ENCODE measurements at regions not wholly inside any gene's neighbourhood (a gene's known extent, or its start where the extent isn't known, plus 50 kb on each side); places are given as distances from the start of the nearest gene placed in this dataset.

- TF ChIP-seq OSR1 (CRISPR knock-in tag; IDR thresholded peaks at IDR 0.05) (no peak), ZNF8 (CRISPR knock-in tag; IDR thresholded peaks at IDR 0.05) (no peak), ZNF70 (CRISPR knock-in tag; IDR thresholded peaks at IDR 0.05) (no peak), RARB (CRISPR knock-in tag; IDR thresholded peaks at IDR 0.05) (no peak)
- TF ChIP-seq, protein P1, sequence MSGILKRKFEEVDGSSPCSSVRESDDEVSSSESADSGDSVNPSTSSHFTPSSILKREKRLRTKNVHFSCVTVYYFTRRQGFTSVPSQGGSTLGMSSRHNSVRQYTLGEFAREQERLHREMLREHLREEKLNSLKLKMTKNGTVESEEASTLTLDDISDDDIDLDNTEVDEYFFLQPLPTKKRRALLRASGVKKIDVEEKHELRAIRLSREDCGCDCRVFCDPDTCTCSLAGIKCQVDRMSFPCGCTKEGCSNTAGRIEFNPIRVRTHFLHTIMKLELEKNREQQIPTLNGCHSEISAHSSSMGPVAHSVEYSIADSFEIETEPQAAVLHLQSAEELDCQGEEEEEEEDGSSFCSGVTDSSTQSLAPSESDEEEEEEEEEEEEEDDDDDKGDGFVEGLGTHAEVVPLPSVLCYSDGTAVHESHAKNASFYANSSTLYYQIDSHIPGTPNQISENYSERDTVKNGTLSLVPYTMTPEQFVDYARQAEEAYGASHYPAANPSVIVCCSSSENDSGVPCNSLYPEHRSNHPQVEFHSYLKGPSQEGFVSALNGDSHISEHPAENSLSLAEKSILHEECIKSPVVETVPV (CRISPR knock-in tag; IDR thresholded peaks at IDR 0.05), result no peak
- ATAC-seq, result no peak
Measured at GRCh38 chr15:25226360-25226759, 212.5 kb downstream of the UBE3A start.

DNA sequence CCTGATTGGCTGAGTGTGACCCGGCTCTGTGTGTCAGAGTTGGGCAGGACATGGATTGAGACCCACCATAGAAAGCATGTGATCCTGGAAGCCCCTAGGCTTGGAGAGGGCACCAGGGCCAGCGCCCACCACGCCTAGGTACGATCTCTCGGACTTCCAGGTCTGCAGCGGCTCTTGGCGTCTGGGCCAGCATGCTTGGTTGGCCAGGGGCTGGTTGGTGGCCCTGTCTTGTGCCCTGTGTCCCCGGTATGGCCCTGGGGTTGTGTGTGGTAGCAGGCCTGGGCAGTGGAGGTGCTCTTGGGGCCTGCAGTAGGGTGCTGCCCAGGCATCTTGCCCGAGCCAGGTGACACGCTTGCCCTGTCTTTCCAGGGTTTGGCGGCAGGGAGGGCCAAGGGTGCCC, 210.6 kb downstream of the UBE3A start:
- ATAC-seq, result no peak
- no peak for TF ChIP-seq GLIS3 (CRISPR knock-in tag; IDR thresholded peaks at IDR 0.05)
- no peak for TF ChIP-seq POU6F1 (CRISPR knock-in tag; IDR thresholded peaks at IDR 0.05; ENCODE audit: borderline replicate concordance, low read depth)
- TF ChIP-seq TOX (CRISPR knock-in tag; IDR thresholded peaks at IDR 0.05; ENCODE audit: borderline replicate concordance), result no peak
- TF ChIP-seq BACH2 (CRISPR knock-in tag; IDR thresholded peaks at IDR 0.05; ENCODE audit: borderline replicate concordance), result no peak
- no peak for TF ChIP-seq ISL1 (CRISPR knock-in tag; IDR thresholded peaks at IDR 0.05)
- TF ChIP-seq ESRRG (CRISPR knock-in tag; IDR thresholded peaks at IDR 0.05), result no peak
- TF ChIP-seq PATZ1 (CRISPR knock-in tag; IDR thresholded peaks at IDR 0.05; ENCODE audit: borderline replicate concordance), result no peak
- TF ChIP-seq SNAI2 (CRISPR knock-in tag; IDR thresholded peaks at IDR 0.05), result no peak
- TF ChIP-seq TCF4 (CRISPR knock-in tag; IDR thresholded peaks at IDR 0.05; ENCODE audit: borderline replicate concordance), result no peak
- TF ChIP-seq OSR1 (CRISPR knock-in tag; IDR thresholded peaks at IDR 0.05), result no peak
- TF ChIP-seq PPARA (CRISPR knock-in tag; IDR thresholded peaks at IDR 0.05; ENCODE audit: borderline replicate concordance), result no peak
- TF ChIP-seq ZFP30 (CRISPR knock-in tag; IDR thresholded peaks at IDR 0.05), result no peak
- no peak for TF ChIP-seq ZNF8 (CRISPR knock-in tag; IDR thresholded peaks at IDR 0.05)
- TF ChIP-seq ARNTL (CRISPR knock-in tag; IDR thresholded peaks at IDR 0.05; ENCODE audit: borderline replicate concordance, low read depth), result no peak
- TF ChIP-seq, protein P2, sequence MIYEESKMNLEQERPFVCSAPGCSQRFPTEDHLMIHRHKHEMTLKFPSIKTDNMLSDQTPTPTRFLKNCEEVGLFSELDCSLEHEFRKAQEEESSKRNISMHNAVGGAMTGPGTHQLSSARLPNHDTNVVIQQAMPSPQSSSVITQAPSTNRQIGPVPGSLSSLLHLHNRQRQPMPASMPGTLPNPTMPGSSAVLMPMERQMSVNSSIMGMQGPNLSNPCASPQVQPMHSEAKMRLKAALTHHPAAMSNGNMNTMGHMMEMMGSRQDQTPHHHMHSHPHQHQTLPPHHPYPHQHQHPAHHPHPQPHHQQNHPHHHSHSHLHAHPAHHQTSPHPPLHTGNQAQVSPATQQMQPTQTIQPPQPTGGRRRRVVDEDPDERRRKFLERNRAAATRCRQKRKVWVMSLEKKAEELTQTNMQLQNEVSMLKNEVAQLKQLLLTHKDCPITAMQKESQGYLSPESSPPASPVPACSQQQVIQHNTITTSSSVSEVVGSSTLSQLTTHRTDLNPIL (CRISPR knock-in tag; IDR thresholded peaks at IDR 0.05; ENCODE audit: low read depth), result no peak
- TF ChIP-seq, protein P1 (CRISPR knock-in tag; IDR thresholded peaks at IDR 0.05), result no peak
- no peak for TF ChIP-seq ZFP3 (CRISPR knock-in tag; IDR thresholded peaks at IDR 0.05)
- TF ChIP-seq ZC3H10 (CRISPR knock-in tag; IDR thresholded peaks at IDR 0.05), result no peak
- no peak for TF ChIP-seq RARB (CRISPR knock-in tag; IDR thresholded peaks at IDR 0.05)
- TF ChIP-seq CSDC2 (CRISPR knock-in tag; IDR thresholded peaks at IDR 0.05), result no peak

GRCh38 chr15:25230442-25230841, 208.4 kb downstream of the UBE3A start:
- ATAC-seq, result no peak
- TF ChIP-seq PATZ1 (CRISPR knock-in tag; IDR thresholded peaks at IDR 0.05; ENCODE audit: borderline replicate concordance) (no peak), OSR1 (CRISPR knock-in tag; IDR thresholded peaks at IDR 0.05) (no peak), PPARA (CRISPR knock-in tag; IDR thresholded peaks at IDR 0.05; ENCODE audit: borderline replicate concordance) (no peak), ZNF8 (CRISPR knock-in tag; IDR thresholded peaks at IDR 0.05) (no peak), ARNTL (CRISPR knock-in tag; IDR thresholded peaks at IDR 0.05; ENCODE audit: borderline replicate concordance, low read depth) (no peak), TCF4 (CRISPR knock-in tag; IDR thresholded peaks at IDR 0.05; ENCODE audit: borderline replicate concordance) (no peak), ZFP3 (CRISPR knock-in tag; IDR thresholded peaks at IDR 0.05) (no peak), TOX (CRISPR knock-in tag; IDR thresholded peaks at IDR 0.05; ENCODE audit: borderline replicate concordance) (no peak), BACH2 (CRISPR knock-in tag; IDR thresholded peaks at IDR 0.05; ENCODE audit: borderline replicate concordance) (no peak), ZC3H10 (CRISPR knock-in tag; IDR thresholded peaks at IDR 0.05) (no peak), SNAI2 (CRISPR knock-in tag; IDR thresholded peaks at IDR 0.05) (no peak), TSHZ2 (CRISPR knock-in tag; IDR thresholded peaks at IDR 0.05) (no peak), POU6F1 (CRISPR knock-in tag; IDR thresholded peaks at IDR 0.05; ENCODE audit: borderline replicate concordance, low read depth) (no peak), GLIS3 (CRISPR knock-in tag; IDR thresholded peaks at IDR 0.05) (no peak), ISL1 (CRISPR knock-in tag; IDR thresholded peaks at IDR 0.05) (no peak), RARB (CRISPR knock-in tag; IDR thresholded peaks at IDR 0.05) (no peak)
